SK-N-SH (cell line): ENCODE measurements at regions not wholly inside any gene's neighbourhood (a gene's known extent, or its start where the extent isn't known, plus 50 kb on each side); places are given as distances from the start of the nearest gene placed in this dataset.

Experiments used
- CTCF ChIA-PET: fragments of 300-600, 350-600 bp; formaldehyde crosslinking; extraction: SDS; loops from one replicate; lab custom pipeline; 2021; lab: Yijun Ruan, JAX
- POLR2A ChIA-PET: fragments of 350-600 bp; sonication (Branson Sonifier 250); formaldehyde crosslinking; extraction: SDS; loops from one replicate; lab custom pipeline; 2020; ENCODE audit warnings: antibody characterized with exemption, inconsistent platforms; lab: Yijun Ruan, JAX
- DNase-seq: peaks from one replicate; pipeline ENCODE4 v3.0.0; 2012
- H2AFZ ChIP-seq: fragments of 200-600 bp; sonication (generic); 2 replicates; pipeline ENCODE4 v1.8.1; 2016; ENCODE audit warnings: antibody characterized with exemption, mild to moderate bottlenecking, low read depth
- H3F3A ChIP-seq: fragments of 200-600 bp; sonication (generic); replicated peaks from 2 replicates; pipeline ENCODE3; 2016; ENCODE audit warnings: antibody characterized with exemption, mild to moderate bottlenecking; ENCODE audit not compliant: insufficient read depth
- H3K27ac ChIP-seq, 2 experiments: fragments of 200-500 bp in 1 of 2; fragments of 200-600 bp in 1 of 2; sonication (Bioruptor generic) in 1 of 2; sonication (generic), shearing (Covaris generic) in 1 of 2; 2 replicates each; pipeline versions ENCODE4 v1.5.1 to v1.6.1; 2014 to 2016; ENCODE audit warnings: low read depth in 2 of 2, inconsistent platforms in 1 of 2, low read length in 1 of 2, mild to moderate bottlenecking in 1 of 2, mixed read lengths in 1 of 2
- H3K27me3 ChIP-seq: fragments of 200-600 bp; sonication (generic), shearing (Covaris generic); 2 replicates; pipeline ENCODE4 v1.6.1; 2016; ENCODE audit warnings: mixed run types; ENCODE audit not compliant: insufficient read depth
- H3K36me3 ChIP-seq, 2 experiments: fragments of 200-500 bp in 1 of 2; fragments of 200-600 bp in 1 of 2; sonication (Bioruptor generic) in 1 of 2; sonication (generic) in 1 of 2; replicated peaks in 1 of 2; 2 replicates each; pipeline versions ENCODE3 to v1.5.1; 2014 to 2016; ENCODE audit warnings: low read length in 1 of 2, mild to moderate bottlenecking in 1 of 2; ENCODE audit not compliant: insufficient read depth in 2 of 2, control insufficient read depth in 1 of 2
- H3K4me1 ChIP-seq, 2 experiments: fragments of 200-500 bp in 1 of 2; fragments of 200-600 bp in 1 of 2; sonication (Bioruptor generic) in 1 of 2; sonication (generic), shearing (Covaris generic) in 1 of 2; 2 replicates each; pipeline versions ENCODE4 v1.5.1 to v1.6.1; 2014 to 2016; ENCODE audit warnings: low read depth in 1 of 2, low read length in 1 of 2, mixed run types in 1 of 2; ENCODE audit not compliant: insufficient read depth in 2 of 2, control insufficient read depth in 1 of 2
- H3K4me2 ChIP-seq: fragments of 200-600 bp; sonication (generic), shearing (Covaris generic); 2 replicates; pipeline ENCODE4 v1.6.1; 2017; ENCODE audit warnings: mixed run types
- H3K4me3 ChIP-seq, 2 experiments: fragments of 200-500 bp in 1 of 2; fragments of 200-600 bp in 1 of 2; sonication (Bioruptor generic) in 1 of 2; sonication (generic), shearing (Covaris generic) in 1 of 2; 2 replicates each; pipeline versions ENCODE4 v1.5.1 to v1.8.1; 2014 to 2016; ENCODE audit warnings: low read depth in 2 of 2, inconsistent platforms in 1 of 2, low read length in 1 of 2, mild to moderate bottlenecking in 1 of 2, mixed read lengths in 1 of 2, moderate library complexity in 1 of 2
- H3K79me2 ChIP-seq: fragments of 200-600 bp; sonication (generic); 2 replicates; pipeline ENCODE4 v1.8.1; 2017; ENCODE audit warnings: mild to moderate bottlenecking; ENCODE audit not compliant: insufficient read depth
- H3K9ac ChIP-seq: fragments of 200-600 bp; sonication (generic); 2 replicates; pipeline ENCODE4 v1.6.1; 2017; ENCODE audit warnings: mixed run types
- H3K9me2 ChIP-seq: fragments of 200-600 bp; sonication (generic); 2 replicates; pipeline ENCODE4 v1.6.1; 2017; ENCODE audit warnings: mixed run types
- H3K9me3 ChIP-seq: fragments of 200-600 bp; sonication (generic); 2 replicates; pipeline ENCODE4 v1.6.1; 2017; ENCODE audit warnings: mixed run types, mild to moderate bottlenecking, moderate library complexity
- H4K20me1 ChIP-seq: fragments of 200-600 bp; sonication (generic); 2 replicates; pipeline ENCODE4 v1.6.1; 2017; ENCODE audit warnings: mild to moderate bottlenecking, mixed run types; ENCODE audit not compliant: insufficient read depth
- CHD2 ChIP-seq: fragments of 150-350 bp; IDR thresholded peaks from 2 replicates; pipeline ENCODE4 v1.6.1; 2018; ENCODE audit warnings: low read length; ENCODE audit not compliant: partially characterized antibody
- CTCF ChIP-seq: fragments of 200-600 bp; sonication (generic); IDR thresholded peaks from 2 replicates; pipeline ENCODE4 v1.6.1; 2017; ENCODE audit warnings: antibody characterized with exemption, mild to moderate bottlenecking, moderate library complexity
- EP300 ChIP-seq, 2 experiments: IDR thresholded peaks; 2 replicates each; pipeline versions ENCODE4 v1.4.0 to v1.6.1; 2012; ENCODE audit warnings: borderline replicate concordance in 1 of 2, low read depth in 1 of 2, low read length in 1 of 2
- EZH2phosphoT487 ChIP-seq: fragments of 200-600 bp; sonication (generic); IDR thresholded peaks from 2 replicates; pipeline ENCODE4 v1.6.1; 2017; ENCODE audit warnings: low read depth, mixed run types, mild to moderate bottlenecking, antibody characterized with exemption, moderate library complexity, borderline replicate concordance
- GABPA ChIP-seq: IDR thresholded peaks from 2 replicates; pipeline ENCODE4 v1.4.0; 2012; ENCODE audit warnings: low read depth, mild to moderate bottlenecking
- MAX ChIP-seq: IDR thresholded peaks from 2 replicates; pipeline ENCODE4 v1.4.0; 2012; ENCODE audit warnings: low read depth
- MEF2A ChIP-seq: IDR thresholded peaks from 2 replicates; pipeline ENCODE4 v1.4.0; 2012; ENCODE audit warnings: low read depth, borderline replicate concordance
- MXI1 ChIP-seq: IDR thresholded peaks from 2 replicates; pipeline ENCODE4 v1.6.1; 2012; ENCODE audit warnings: mild to moderate bottlenecking, low read depth, low read length, improper control_type of control experiment
- NFIC ChIP-seq: IDR thresholded peaks from 2 replicates; pipeline ENCODE4 v1.4.0; 2012; ENCODE audit warnings: borderline replicate concordance
- POLR2AphosphoS5 ChIP-seq: IDR thresholded peaks from 2 replicates; pipeline ENCODE4 v1.6.1; 2012; ENCODE audit warnings: low read depth, low read length
- RCOR1 ChIP-seq: fragments of 150-350 bp; IDR thresholded peaks from 2 replicates; pipeline ENCODE4 v1.6.1; 2017; ENCODE audit warnings: antibody characterized with exemption, low read length
- REST ChIP-seq: IDR thresholded peaks from 2 replicates; pipeline ENCODE4 v1.6.1; 2012; ENCODE audit warnings: mild to moderate bottlenecking, low read depth, low read length, moderate library complexity
- SMC3 ChIP-seq: IDR thresholded peaks from 2 replicates; pipeline ENCODE4 v1.6.1; 2012; ENCODE audit warnings: low read depth, low read length, improper control_type of control experiment
- TAF1 ChIP-seq: IDR thresholded peaks from 2 replicates; pipeline ENCODE4 v1.6.1; 2012; ENCODE audit warnings: low read depth, mild to moderate bottlenecking, low read length, moderate library complexity, borderline replicate concordance
- TCF12 ChIP-seq: IDR thresholded peaks from 2 replicates; pipeline ENCODE4 v1.4.0; 2012
- TEAD4 ChIP-seq: IDR thresholded peaks from 2 replicates; pipeline ENCODE4 v1.4.0; 2012; ENCODE audit warnings: mild to moderate bottlenecking, borderline replicate concordance; ENCODE audit not compliant: insufficient read depth
- USF1 ChIP-seq: IDR thresholded peaks from 2 replicates; pipeline ENCODE4 v1.4.0; 2012; ENCODE audit warnings: low read depth, borderline replicate concordance
- USF2 ChIP-seq: fragments of 150-350 bp; IDR thresholded peaks from 2 replicates; pipeline ENCODE4 v1.6.1; 2017; ENCODE audit warnings: antibody characterized with exemption, low read length, low read depth, borderline replicate concordance
- YY1 ChIP-seq: IDR thresholded peaks from 2 replicates; pipeline ENCODE4 v1.4.0; 2012; ENCODE audit warnings: low read depth, mild to moderate bottlenecking
- ZBTB33 ChIP-seq: IDR thresholded peaks from 2 replicates; pipeline ENCODE4 v1.4.0; 2012; ENCODE audit warnings: low read depth, borderline replicate concordance

- Histone ChIP-seq H3K27ac (no peak overlapping the region), H4K20me1 (no peaks in the 10 kb centered on the region), H3K9me3 (no peaks in the 10 kb centered on the region), H3K36me3 (no peaks in the 10 kb centered on the region), H3K79me2 (no peaks in the 10 kb centered on the region), H3K4me3 (no peak overlapping the region)
- CTCF ChIA-PET = no interaction called here
- no peak for TF ChIP-seq POLR2AphosphoS5
- TF ChIP-seq GABPA = no peak
- no peak for TF ChIP-seq MXI1
- no peak for TF ChIP-seq RCOR1
- TF ChIP-seq USF2 = no peak
- no peak for TF ChIP-seq EZH2phosphoT487
- no peak for TF ChIP-seq TEAD4
- no peak for TF ChIP-seq USF1
- TF ChIP-seq EP300 (IDR thresholded peaks at IDR 0.05; ENCODE audit: borderline replicate concordance in 1 of 2, low read depth in 1 of 2, low read length in 1 of 2) = no peak
- no peak for TF ChIP-seq SMC3
- no peak for TF ChIP-seq MAX
- no peak for TF ChIP-seq ZBTB33
- no peak for TF ChIP-seq CHD2
- no peak for TF ChIP-seq YY1
- TF ChIP-seq REST = no peak
- no peak for TF ChIP-seq TAF1
- TF ChIP-seq MEF2A = no peak
- TF ChIP-seq CTCF = no peak
- TF ChIP-seq TCF12 = no peak
- TF ChIP-seq NFIC = no peak
- TF ChIP-seq, all 33 proteins: peak for 0
- Histone ChIP-seq H2AFZ (no peak overlapping the region), H3K9ac (no peak overlapping the region), H3K4me1 (no peaks in the 10 kb centered on the region), H3K4me2 (no peak overlapping the region), H3K27me3 (no peaks in the 10 kb centered on the region), H3K9me2 (no peaks in the 10 kb centered on the region), H3F3A (no peaks in the 10 kb centered on the region)
- no peak for DNase-seq
- POLR2A ChIA-PET = no interaction called here
Measured at GRCh38 chr11:82406611-82407010, 327.1 kb downstream of the FAM181B start.
